Ectodermal cell (in vitro differentiated cells): ENCODE measurements at regions not wholly inside any gene's neighbourhood (a gene's known extent, or its start where the extent isn't known, plus 50 kb on each side); places are given as distances from the start of the nearest gene placed in this dataset.

ENCODE experiments used
- H3K27ac ChIP-seq: 2 replicates; pipeline ENCODE4 v1.7.0; 2013; ENCODE audit warnings: mild to moderate bottlenecking, low read depth, low read length; ENCODE audit not compliant: insufficient read depth, poor library complexity, severe bottlenecking
- H3K27me3 ChIP-seq: 2 replicates; pipeline ENCODE4 v1.7.0; 2013; ENCODE audit warnings: mild to moderate bottlenecking, low read length; ENCODE audit not compliant: insufficient read depth, control insufficient read depth, poor library complexity, severe bottlenecking
- H3K36me3 ChIP-seq: one replicate; pipeline ENCODE4 v1.7.0; 2013; ENCODE audit warnings: low read length; ENCODE audit not compliant: control insufficient read depth, insufficient read depth
- H3K4me1 ChIP-seq: one replicate; pipeline ENCODE4 v1.7.0; 2013; ENCODE audit warnings: low read length; ENCODE audit not compliant: control insufficient read depth, insufficient read depth
- H3K4me3 ChIP-seq: 2 replicates; pipeline ENCODE4 v1.7.0; 2013; ENCODE audit warnings: low read depth, low read length, control low read depth; ENCODE audit not compliant: insufficient read depth
- H3K9me3 ChIP-seq: 2 replicates; pipeline ENCODE4 v1.7.0; 2013; ENCODE audit warnings: mild to moderate bottlenecking, low read length, moderate library complexity; ENCODE audit not compliant: control insufficient read depth
- WGBS, 2 experiments: methylation state at CpG; one replicate each; pipeline ENCODE4 v1.1.7; 2013; ENCODE audit warnings: missing lambda C conversion rate in 2 of 2; 5-methylcytosine and 5-hydroxymethylcytosine counted together

DNA sequence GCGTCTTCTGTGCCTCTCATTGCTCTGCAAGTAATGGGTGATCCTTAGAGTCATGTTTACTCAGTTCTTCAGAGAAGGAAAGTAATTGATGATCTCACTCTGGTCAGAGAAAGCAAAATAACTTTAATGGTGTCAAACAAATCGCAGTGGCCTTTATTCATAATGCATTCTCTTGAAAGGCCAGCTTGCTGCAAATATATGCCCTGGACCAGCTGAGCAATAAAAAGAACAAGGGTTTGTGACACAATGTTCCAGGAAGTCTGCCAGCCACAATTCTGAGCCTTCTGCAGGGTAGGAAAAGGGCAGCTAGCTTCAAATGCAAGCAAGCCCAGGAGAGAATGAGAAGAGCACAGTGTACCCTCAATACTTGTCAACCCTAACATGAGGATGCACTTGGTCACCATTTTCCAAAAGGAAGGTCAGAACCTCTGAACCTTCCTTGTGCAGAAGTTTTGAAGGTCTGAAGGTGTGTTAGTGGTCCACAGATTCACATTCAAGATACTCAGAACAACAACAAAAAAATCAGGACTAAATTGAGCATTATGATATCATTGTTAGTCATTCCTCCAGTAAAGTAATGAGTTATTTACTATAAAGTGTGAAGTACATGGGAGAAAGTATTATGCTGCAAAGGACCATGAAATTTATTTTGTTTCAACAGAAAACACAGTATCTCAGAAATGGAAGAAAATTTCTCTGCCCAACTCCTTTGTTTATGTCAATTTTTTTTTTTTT, 355.6 kb downstream of the PAX3 start:
- Histone ChIP-seq H3K9me3 (no peaks in the 10 kb centered on the region), H3K36me3 (no peaks in the 10 kb centered on the region), H3K4me1 (no peaks in the 10 kb centered on the region), H3K27ac (no peak overlapping the region), H3K4me3 (no peak overlapping the region), H3K27me3 (no peaks in the 10 kb centered on the region)
- 93 to 96% methylated on average over 2 of the region's 2 CpGs for WGBS, 2 experiments

DNA sequence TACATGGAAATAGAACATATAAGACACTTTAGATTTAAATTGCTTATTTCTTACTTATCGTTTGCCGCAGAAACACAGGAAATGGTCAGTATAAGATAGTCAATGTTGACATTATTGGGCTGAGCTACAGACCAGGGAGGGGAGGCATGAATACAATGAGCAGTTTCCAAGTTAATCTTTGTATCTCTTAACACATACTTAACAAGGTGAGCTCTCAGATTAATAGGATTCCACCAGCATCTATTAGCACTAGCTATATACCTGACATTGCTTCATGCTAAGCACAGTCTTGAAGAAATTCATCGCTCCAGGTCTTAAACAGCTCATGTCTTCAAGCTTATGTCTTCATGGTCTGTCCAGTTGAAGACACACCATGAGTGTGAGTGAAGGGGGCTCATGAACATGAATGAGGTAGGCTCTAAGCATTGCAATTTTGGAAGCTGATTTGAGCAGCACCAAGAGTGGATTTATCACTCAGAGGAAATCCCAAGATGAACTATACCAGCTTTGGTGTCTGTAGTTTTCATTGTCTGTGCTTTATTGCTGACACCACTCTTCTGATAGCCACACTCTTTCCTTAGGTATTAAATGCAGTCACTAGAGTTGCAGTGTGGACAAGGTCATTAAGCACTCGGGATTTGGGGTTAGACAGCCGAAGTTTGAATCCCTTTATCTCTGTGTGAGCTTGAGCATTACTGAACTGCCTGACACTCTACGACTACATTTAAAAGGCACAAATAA, 359.3 kb upstream of the EPHA4 start:
- Histone ChIP-seq H3K36me3 (no peaks in the 10 kb centered on the region), H3K9me3 (no peaks in the 10 kb centered on the region), H3K4me1 (no peaks in the 10 kb centered on the region), H3K27ac (no peak overlapping the region), H3K27me3 (no peaks in the 10 kb centered on the region), H3K4me3 (no peak overlapping the region)
- 96 to 100% methylated on average over 4 to 6 of the region's 6 CpGs for WGBS, 2 experiments

DNA sequence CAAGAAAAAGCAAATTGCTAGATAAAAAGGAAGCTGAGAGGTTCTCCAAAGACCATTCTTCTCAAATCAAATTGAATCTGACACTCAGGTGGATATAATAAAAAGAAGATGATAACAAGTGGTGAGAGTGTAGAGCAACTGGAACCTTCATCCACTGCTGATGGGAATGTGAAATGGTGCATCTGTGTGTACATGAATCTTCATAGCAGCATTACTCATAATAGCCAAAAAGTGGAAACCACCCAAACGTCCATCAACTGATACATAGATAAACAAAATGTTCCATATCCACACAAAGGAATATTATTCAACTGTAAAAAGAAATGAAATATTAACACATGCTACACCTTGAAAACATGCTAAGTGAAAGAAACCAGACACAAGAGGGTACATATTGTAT, 357.2 kb upstream of the EPHA4 start:
- H3K4me1 ChIP-seq: no peaks in the 10 kb centered on the region
- no peaks in the 10 kb centered on the region for H3K9me3 ChIP-seq
- 100% methylated on average over 1 of the region's 1 CpG; no CpG with 5 or more reads in 1 of the 2 experiments for WGBS, 2 experiments
- no peak overlapping the region for H3K27ac ChIP-seq
- no peaks in the 10 kb centered on the region for H3K36me3 ChIP-seq
- no peak overlapping the region for H3K4me3 ChIP-seq
- no peaks in the 10 kb centered on the region for H3K27me3 ChIP-seq

GRCh38 chr2:221926327-221926726, 354.2 kb upstream of the EPHA4 start:
- 91% methylated on average over 1 of the region's 2 CpGs for WGBS, 2 experiments
- no peak overlapping the region for H3K27ac ChIP-seq
- H3K27me3 ChIP-seq: no peaks in the 10 kb centered on the region
- no peaks in the 10 kb centered on the region for H3K9me3 ChIP-seq
- no peak overlapping the region for H3K4me3 ChIP-seq
- H3K4me1 ChIP-seq: no peaks in the 10 kb centered on the region
- no peaks in the 10 kb centered on the region for H3K36me3 ChIP-seq

DNA sequence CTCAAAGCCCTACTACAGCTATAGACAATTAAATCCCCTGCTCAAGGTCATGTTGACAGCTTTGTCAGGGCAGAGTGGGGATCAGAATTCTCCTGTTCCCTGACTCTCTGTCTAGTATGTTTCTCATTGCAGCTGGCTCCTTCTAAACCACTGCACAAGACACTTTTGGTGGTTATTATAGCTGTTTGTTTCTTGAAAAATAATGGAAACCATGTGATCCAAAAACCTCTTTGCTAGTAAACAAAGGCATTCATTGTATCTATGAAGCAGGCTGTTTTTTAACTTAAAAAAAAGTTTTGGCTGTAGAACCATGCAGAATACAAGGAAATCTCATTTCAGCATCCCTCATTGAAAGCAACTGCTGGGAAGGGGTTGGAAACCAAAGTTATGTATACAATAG, 352.5 kb upstream of the EPHA4 start:
- Histone ChIP-seq H3K27me3 (no peaks in the 10 kb centered on the region), H3K4me1 (no peaks in the 10 kb centered on the region), H3K36me3 (no peaks in the 10 kb centered on the region), H3K9me3 (no peaks in the 10 kb centered on the region), H3K4me3 (no peak overlapping the region), H3K27ac (no peak overlapping the region)

DNA sequence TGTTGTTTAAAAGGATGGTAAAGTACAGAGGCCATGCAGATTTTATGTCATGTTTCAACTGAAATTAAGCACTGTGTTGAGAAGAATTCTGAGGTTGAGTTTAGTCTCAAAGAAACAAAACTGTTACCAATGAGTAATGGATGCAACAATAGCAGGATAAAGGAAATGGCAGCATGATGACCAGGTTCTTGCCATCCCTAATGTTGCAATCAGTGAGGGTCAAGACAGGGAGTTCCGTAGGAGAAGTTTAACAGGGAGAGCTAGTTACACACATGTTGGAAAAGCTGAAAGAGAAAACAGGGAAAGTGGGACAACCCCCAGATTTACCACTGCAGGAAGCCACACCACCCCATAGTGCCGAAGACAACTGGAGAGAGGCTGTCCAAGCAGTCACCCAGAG, 343.8 kb upstream of the EPHA4 start:
- Histone ChIP-seq H3K27ac (no peak overlapping the region), H3K27me3 (peaks cover 14% of the 10 kb centered on the region), H3K36me3 (no peaks in the 10 kb centered on the region), H3K4me3 (no peak overlapping the region), H3K9me3 (no peaks in the 10 kb centered on the region), H3K4me1 (no peaks in the 10 kb centered on the region)
- 91 to 94% methylated on average over 2 of the region's 2 CpGs for WGBS, 2 experiments

GRCh38 chr2:221914334-221914880, 342.3 kb upstream of the EPHA4 start:
- no peaks in the 10 kb centered on the region for H3K9me3 ChIP-seq
- no peak overlapping the region for H3K27ac ChIP-seq
- H3K27me3 ChIP-seq: peaks cover 15% of the 10 kb centered on the region
- H3K36me3 ChIP-seq: no peaks in the 10 kb centered on the region
- H3K4me3 ChIP-seq: no peak overlapping the region
- WGBS, 2 experiments: 62 to 65% methylated on average over 3 of the region's 3 CpGs
- no peaks in the 10 kb centered on the region for H3K4me1 ChIP-seq

DNA sequence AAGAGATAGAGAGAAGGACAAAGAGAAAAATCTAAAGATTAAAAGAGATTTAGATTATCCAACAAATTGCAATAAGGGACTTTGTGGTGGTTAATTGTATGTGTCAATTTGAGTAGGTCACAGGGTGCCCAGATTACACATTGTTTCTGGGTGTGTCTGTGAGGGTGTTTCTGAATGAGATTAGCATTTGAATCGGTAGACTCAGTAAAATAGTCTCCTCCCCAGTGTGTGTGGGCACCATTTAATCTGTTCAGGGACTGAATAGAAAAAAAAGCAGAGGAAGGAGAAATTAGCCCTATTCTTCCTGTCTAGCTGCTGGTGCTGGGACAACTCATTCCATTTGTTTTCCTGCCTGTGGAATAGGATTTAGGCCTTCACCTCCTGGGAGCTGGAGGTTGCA, 339.8 kb upstream of the EPHA4 start:
- WGBS, 2 experiments: 10 to 24% methylated on average over 1 of the region's 1 CpG
- no peak overlapping the region for H3K4me3 ChIP-seq

GRCh38 chr2:221911321-221911720, 339.2 kb upstream of the EPHA4 start:
- Histone ChIP-seq H3K4me3 (no peak overlapping the region), H3K36me3 (no peaks in the 10 kb centered on the region), H3K9me3 (no peaks in the 10 kb centered on the region), H3K27me3 (peaks cover 31% of the 10 kb centered on the region), H3K4me1 (no peaks in the 10 kb centered on the region), H3K27ac (no peak overlapping the region)
- 46 to 53% methylated on average over 2 to 4 of the region's 4 CpGs for WGBS, 2 experiments

More for the DNA sequence above, 339.8 kb upstream of the EPHA4 start:
- Histone ChIP-seq H3K36me3 (no peaks in the 10 kb centered on the region), H3K27me3 (peaks cover 31% of the 10 kb centered on the region), H3K27ac (no peak overlapping the region), H3K9me3 (no peaks in the 10 kb centered on the region), H3K4me1 (no peaks in the 10 kb centered on the region)

DNA sequence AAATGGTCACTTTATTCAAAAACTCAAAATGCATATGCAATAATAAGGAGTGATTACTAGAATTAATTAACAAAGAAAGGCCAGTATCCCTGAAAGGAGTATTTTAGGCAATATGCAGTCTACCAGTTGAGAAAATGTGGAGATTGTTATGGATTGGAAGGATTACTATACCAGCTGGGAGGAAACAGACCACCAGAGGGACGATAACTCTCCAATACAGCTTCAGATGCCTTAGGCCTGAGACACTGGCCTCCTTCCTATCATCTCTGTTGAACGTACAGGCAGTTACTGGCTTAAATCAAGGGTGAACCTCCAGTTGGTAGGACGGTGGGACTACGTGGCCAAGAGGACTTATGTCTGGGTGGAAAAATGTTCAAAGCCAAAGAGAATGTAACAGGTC, 336.4 kb upstream of the EPHA4 start:
- Histone ChIP-seq H3K9me3 (no peaks in the 10 kb centered on the region), H3K36me3 (no peaks in the 10 kb centered on the region), H3K27ac (no peak overlapping the region), H3K27me3 (peaks cover 23% of the 10 kb centered on the region), H3K4me1 (no peaks in the 10 kb centered on the region), H3K4me3 (no peak overlapping the region)
- WGBS, 2 experiments: 92 to 96% methylated on average over 4 of the region's 4 CpGs
